SK-N-SH (cell line): ENCODE measurements at regions not wholly inside any gene's neighbourhood (a gene's known extent, or its start where the extent isn't known, plus 50 kb on each side); places are given as distances from the start of the nearest gene placed in this dataset.

Source experiments
- EP300 ChIP-seq, 2 experiments: IDR thresholded peaks; 2 replicates each; pipeline versions ENCODE4 v1.4.0 to v1.6.1; 2012; ENCODE audit warnings: borderline replicate concordance in 1 of 2, low read depth in 1 of 2, low read length in 1 of 2
- POLR2AphosphoS5 ChIP-seq: IDR thresholded peaks from 2 replicates; pipeline ENCODE4 v1.6.1; 2012; ENCODE audit warnings: low read depth, low read length
- SIN3A ChIP-seq: IDR thresholded peaks from 2 replicates; pipeline ENCODE4 v1.6.1; 2012; ENCODE audit warnings: low read depth, mild to moderate bottlenecking, low read length, moderate library complexity, borderline replicate concordance
- SMC3 ChIP-seq: IDR thresholded peaks from 2 replicates; pipeline ENCODE4 v1.6.1; 2012; ENCODE audit warnings: low read depth, low read length, improper control_type of control experiment
- TAF1 ChIP-seq: IDR thresholded peaks from 2 replicates; pipeline ENCODE4 v1.6.1; 2012; ENCODE audit warnings: low read depth, mild to moderate bottlenecking, low read length, moderate library complexity, borderline replicate concordance
- TCF12 ChIP-seq: IDR thresholded peaks from 2 replicates; pipeline ENCODE4 v1.4.0; 2012
- TF ChIP-seq, protein P1 (sequence below): fragments of 200-600 bp; sonication (generic); IDR thresholded peaks from 2 replicates; pipeline ENCODE4 v1.6.1; 2017; ENCODE audit warnings: antibody characterized with exemption, mild to moderate bottlenecking, moderate library complexity
- TF ChIP-seq, protein P2 (sequence below): IDR thresholded peaks from 2 replicates; pipeline ENCODE4 v1.4.0; 2012; ENCODE audit warnings: low read depth, borderline replicate concordance

DNA sequence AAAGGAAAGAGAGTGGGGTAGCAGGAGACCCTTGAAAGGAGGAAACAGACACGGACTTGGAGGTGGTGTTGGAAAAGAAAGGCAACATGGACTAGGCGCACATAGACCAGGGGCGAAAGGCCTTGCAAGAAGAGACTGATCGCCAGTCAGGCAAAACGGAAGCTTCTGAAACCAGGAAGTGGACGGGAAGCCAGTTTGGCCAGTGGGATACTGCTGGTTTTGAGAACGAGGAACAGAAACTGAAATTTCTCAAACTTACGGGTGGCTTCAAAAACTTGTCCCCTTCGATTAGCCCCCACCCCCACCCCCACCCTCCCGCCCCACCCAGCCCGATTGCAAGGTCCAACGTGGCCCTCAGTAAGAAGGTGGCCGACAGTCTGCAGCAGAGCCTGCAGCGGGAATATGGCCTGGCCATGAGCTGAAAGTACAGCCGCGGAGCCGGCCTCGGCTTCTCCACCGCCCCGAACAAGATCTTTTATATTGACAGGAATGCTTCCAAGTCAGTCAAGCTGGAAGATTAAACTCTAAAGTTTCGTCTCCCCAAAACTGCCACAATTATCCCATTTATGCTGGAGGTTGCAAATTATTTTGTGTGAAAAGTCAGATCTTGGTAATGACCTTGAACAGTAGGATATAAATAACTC is 364.7 kb downstream of the BCAT1 start:
- TF ChIP-seq SMC3 (no peak), TAF1 (no peak), EP300 (IDR thresholded peaks at IDR 0.05; ENCODE audit: borderline replicate concordance in 1 of 2, low read depth in 1 of 2, low read length in 1 of 2) (no peak), POLR2AphosphoS5 (no peak), TCF12 (no peak), SIN3A (no peak)
- TF ChIP-seq, protein P1, sequence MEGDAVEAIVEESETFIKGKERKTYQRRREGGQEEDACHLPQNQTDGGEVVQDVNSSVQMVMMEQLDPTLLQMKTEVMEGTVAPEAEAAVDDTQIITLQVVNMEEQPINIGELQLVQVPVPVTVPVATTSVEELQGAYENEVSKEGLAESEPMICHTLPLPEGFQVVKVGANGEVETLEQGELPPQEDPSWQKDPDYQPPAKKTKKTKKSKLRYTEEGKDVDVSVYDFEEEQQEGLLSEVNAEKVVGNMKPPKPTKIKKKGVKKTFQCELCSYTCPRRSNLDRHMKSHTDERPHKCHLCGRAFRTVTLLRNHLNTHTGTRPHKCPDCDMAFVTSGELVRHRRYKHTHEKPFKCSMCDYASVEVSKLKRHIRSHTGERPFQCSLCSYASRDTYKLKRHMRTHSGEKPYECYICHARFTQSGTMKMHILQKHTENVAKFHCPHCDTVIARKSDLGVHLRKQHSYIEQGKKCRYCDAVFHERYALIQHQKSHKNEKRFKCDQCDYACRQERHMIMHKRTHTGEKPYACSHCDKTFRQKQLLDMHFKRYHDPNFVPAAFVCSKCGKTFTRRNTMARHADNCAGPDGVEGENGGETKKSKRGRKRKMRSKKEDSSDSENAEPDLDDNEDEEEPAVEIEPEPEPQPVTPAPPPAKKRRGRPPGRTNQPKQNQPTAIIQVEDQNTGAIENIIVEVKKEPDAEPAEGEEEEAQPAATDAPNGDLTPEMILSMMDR, result no peak
- TF ChIP-seq, protein P2, sequence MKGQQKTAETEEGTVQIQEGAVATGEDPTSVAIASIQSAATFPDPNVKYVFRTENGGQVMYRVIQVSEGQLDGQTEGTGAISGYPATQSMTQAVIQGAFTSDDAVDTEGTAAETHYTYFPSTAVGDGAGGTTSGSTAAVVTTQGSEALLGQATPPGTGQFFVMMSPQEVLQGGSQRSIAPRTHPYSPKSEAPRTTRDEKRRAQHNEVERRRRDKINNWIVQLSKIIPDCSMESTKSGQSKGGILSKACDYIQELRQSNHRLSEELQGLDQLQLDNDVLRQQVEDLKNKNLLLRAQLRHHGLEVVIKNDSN, result no peak
